GM21515 (cell line): ENCODE measurements at regions not wholly inside any gene's neighbourhood (a gene's known extent, or its start where the extent isn't known, plus 50 kb on each side); places are given as distances from the start of the nearest gene placed in this dataset.
A peak's percentile ranks its signal among the peaks of the same experiment; 100 is the strongest.
"Not testable (repeated sequence)": the region's sequence is repeated elsewhere in the genome, so short reads cannot be mapped to it uniquely, and the experiment has no call there.

Experiments used
- ATAC-seq: cut with Tn5 transposase; IDR thresholded peaks from one replicate; pipeline ENCODE4 v1.9.1; 2021; ENCODE audit not compliant: unreplicated experiment

- ATAC-seq, result no peak
These were observed 87.1 kb downstream of the RTP5 start for GRCh38 chr2:241956521-241957110.

- ATAC-seq, result no peak
These were observed 87.7 kb downstream of the RTP5 start for GRCh38 chr2:241957276-241957675.

DNA sequence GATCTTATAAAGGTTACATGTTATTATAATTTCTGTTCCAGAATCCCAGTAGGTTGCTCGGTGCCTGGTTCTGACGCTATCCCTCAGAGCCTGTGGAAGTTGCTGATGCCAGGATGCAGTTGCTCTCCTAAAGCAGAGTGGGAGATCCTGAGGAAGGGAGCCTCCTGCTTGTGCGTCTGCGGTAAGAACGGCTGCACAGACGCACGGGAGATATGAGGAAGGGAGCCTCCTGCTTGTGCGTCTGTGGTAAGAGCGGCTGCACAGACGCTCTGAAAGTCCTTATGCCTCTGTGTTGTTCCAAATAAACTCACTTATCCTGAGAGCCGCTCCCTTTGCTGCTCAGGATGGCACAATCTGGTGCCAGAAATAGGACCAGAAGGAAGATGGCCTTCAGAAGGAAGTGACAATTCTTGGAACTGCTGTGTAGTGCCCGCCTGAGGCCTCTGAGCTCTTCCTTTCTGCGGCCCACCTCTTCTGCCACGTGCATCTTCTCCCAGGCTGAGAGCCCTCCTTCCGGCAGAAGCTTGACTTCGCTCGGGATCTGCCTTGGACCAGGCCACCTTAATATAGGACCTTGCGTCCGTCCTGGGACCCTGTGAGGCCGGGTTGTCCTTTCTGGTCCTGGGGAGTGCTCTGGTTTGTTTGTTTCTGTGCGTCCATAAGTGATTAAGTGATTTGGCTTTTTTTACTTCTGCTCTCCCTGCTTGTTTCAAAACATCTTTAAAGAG is 89.5 kb downstream of the RTP5 start:
- ATAC-seq, result no peak

- ATAC-seq, result no peak
These were observed 90.3 kb downstream of the RTP5 start for GRCh38 chr2:241959751-241960269.

DNA sequence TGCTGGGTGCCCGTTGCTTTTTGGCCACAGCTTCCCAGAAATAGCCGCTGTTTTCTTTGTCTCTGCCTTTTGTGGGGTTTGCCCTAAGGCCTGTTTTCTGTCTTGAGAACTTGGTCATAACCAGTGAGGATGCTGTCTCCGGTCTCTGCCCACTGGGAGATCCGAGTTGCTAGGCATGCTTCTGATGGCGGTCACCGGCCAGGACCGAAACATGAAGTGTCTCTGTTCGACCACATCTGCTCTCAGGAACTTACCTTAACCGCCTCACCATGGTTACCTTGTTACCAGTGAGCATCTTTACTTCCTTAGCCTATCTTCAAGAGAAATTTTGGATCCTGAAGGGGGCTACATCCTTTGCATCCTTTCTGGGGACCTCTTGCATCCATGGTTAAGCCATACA is 91.9 kb downstream of the RTP5 start:
- ATAC-seq, result no peak

GRCh38 chr2:241964133-241964532 is 94.6 kb downstream of the RTP5 start:
- no peak for ATAC-seq

DNA sequence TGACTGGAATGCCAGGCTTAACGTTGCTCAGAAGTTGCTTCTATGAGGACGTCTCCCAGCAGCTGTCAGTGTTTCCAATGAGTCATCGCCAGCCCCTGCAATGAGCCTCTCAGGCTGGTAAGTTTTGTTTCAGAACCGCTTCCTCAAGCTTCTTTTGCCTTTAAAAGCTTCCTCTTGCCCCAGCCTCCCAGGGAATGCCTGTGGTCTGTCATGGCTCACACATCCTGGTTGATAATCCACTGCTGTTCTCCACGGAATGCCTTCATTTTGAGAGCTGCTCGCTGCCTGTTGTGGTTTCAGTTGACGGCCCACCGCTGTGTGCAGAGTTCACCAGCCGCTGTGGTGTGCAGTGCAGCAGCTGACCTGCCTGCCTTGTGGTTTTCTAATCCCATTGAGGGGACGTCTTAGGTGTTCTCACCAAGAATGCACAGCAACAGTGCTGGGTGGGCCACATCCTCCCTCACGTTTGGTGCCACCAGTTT is 96.4 kb downstream of the RTP5 start:
- peak; percentile 82 for ATAC-seq

GRCh38 chr2:241966647-241967466 is 97.3 kb downstream of the RTP5 start:
- ATAC-seq, result no peak

GRCh38 chr2:241967467-241968144 is 98.1 kb downstream of the RTP5 start:
- ATAC-seq, result no peak

- ATAC-seq, result no peak
These were observed 98.9 kb downstream of the RTP5 start for GRCh38 chr2:241968417-241968816.

- ATAC-seq, result not testable (repeated sequence)
These were observed 99.7 kb downstream of the RTP5 start for GRCh38 chr2:241969182-241969581.

GRCh38 chr2:241970716-241971115 is 101.2 kb downstream of the RTP5 start:
- no peak for ATAC-seq

GRCh38 chr2:241974096-241974495 is 104.6 kb downstream of the RTP5 start:
- no peak for ATAC-seq

GRCh38 chr2:241974851-241975592 is 105.5 kb downstream of the RTP5 start:
- no peak for ATAC-seq

DNA sequence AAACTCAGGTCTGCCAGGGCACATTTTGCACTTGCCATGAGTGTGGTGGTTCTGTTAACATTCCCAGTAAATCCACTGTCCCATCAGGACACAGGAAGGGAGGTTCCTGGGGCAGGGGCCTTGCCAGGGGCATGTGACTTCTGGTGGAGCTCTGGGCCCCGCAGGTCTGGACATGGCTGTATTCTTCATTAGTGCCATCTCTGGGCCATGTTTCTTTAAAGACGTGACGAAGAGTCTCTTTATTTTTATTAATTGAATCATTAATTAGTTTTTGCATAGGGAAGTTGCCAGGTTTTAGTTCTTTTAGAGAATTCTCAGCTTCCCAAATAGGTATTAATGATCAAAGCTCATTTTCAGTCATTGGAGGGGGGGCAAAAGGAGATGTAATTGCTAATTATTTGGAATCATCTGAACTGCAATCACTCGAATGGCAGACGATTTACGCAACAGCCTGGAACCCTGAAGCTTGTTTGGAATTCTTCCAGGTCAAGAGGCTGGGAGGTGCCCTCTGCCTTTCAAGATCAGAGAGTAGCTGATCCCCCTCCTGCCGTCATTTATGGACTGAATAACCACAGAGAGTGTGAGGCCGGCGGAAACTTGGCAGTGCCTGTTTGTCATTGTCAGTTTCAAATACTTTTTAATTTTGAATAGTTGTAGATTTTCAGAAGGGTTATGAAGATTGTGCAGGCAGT is 106.2 kb downstream of the RTP5 start:
- no peak for ATAC-seq

DNA sequence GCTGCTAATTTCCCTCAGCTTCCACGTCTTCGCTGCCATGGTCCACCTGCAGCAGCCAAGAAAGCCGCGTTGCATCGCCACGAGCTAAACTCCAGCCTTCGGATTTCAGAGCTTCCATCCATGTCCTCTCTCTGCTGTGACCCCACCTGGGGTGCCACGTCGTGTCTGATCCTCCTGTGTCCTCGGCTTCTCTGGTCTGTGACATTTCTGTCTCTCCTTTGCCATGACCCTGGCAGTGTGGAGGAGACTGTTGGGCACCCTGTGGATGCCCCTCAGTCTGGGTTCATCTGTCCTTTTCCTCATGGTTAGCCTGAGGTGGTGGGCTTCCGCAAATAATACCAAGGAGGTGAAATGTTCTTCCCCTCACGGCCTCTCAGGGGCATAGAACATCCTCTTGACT is 106.8 kb downstream of the RTP5 start:
- no peak for ATAC-seq

DNA sequence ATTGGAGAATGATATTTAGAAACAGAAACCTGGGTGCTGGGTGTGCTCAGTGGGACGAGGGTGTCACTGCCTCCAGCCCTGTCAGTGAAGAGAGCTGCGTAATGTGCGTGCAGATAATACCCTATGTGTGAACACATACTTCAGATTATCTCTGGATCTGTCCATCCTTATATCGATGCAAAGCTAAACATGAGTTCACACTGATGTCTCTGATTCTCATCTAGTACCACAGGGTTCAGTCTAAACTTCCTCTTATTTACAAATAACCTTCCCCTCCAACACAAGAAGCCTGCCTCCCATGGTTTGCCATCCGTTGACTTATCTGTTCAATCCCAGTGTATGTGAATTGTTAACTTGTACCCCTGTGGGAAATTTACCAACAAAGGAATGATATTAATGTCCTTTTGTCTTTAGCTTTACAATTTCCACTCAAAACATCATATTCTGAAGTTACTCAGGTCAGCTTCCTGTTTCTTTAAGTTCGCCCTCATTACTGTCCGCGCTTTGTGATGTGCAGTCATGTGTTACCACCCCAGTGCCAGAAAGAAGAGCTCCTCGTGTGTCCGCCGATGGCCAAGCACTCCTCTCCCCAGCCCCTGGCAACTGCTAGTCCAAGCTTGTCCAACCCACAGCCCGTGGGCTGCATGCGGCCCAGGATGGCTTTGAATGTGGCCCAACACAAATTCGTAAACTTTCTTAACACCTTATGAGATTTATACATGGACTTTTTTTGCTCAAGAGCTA is 108.2 kb downstream of the RTP5 start:
- ATAC-seq, result no peak

- ATAC-seq, result no peak
These were observed 109.1 kb downstream of the RTP5 start for GRCh38 chr2:241978670-241979069.

DNA sequence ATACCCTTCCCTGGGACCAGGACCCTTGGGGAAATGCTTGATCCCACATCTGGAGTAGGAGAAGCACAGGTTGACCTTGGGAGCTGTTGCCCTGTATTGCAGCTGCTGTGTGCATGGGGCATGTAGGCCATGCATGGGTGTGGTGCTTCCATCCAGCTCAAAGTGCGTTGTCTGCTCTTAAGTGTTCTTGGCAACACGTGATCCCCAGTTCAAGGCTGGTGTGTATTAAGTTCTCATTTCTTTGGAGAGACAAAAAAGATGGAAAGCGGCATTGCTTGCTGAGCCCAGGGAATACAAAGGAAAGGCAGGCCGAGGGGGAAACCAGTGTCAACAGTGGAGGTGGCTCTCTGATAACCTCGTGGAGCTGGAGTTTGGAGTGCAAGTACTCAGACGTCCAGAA is 110.7 kb downstream of the RTP5 start:
- no peak for ATAC-seq
